ENCODE measurements at regions not wholly inside any gene's neighbourhood (a gene's known extent, or its start where the extent isn't known, plus 50 kb on each side); places are given as distances from the start of the nearest gene placed in this dataset.
"Not testable (repeated sequence)": the region's sequence is repeated elsewhere in the genome, so short reads cannot be mapped to it uniquely, and the experiment has no call there.

- ATAC-seq (replicated peaks), result no peak
- Mint-ChIP-seq H3K27ac (no peak overlapping the region), H3K9me3 (no peaks in the 10 kb centered on the region), H3K4me3 (no peak overlapping the region), H3K4me1 (no peaks in the 10 kb centered on the region), H3K27me3 (no peaks in the 10 kb centered on the region), H3K36me3 (peaks cover 8 to 11% of the 10 kb centered on the region in 2 donors)
- no peak for DNase-seq
These were observed 50.4 kb downstream of the KATNIP start for GRCh38 chr16:27600381-27600780.

GRCh38 chr16:27602103-27602502 lies 52.2 kb downstream of the KATNIP start:
- H3K4me3 Mint-ChIP-seq, result no peak overlapping the region
- H3K27me3 Mint-ChIP-seq, result no peaks in the 10 kb centered on the region
- ATAC-seq (replicated peaks) (no peak), DNase-seq (no peak)
- no peaks in the 10 kb centered on the region for H3K4me1 Mint-ChIP-seq
- no peaks in the 10 kb centered on the region for H3K9me3 Mint-ChIP-seq
- peaks cover 8 to 20% of the 10 kb centered on the region in 2 donors for H3K36me3 Mint-ChIP-seq
- H3K27ac Mint-ChIP-seq, result no peak overlapping the region

- not testable (repeated sequence) for H3K4me1 Mint-ChIP-seq, DNase-seq, H3K4me3 Mint-ChIP-seq, H3K9me3 Mint-ChIP-seq, H3K27ac Mint-ChIP-seq, H3K27me3 Mint-ChIP-seq
- peaks cover 7 to 27% of the 10 kb centered on the region in 2 donors for H3K36me3 Mint-ChIP-seq
- peak; percentile 39 to 45 for ATAC-seq (replicated peaks)
These were observed 55.7 kb downstream of the KATNIP start for GRCh38 chr16:27605500-27606106.

GRCh38 chr16:27611340-27611739 lies 61.4 kb downstream of the KATNIP start:
- no peak overlapping the region for H3K4me3 Mint-ChIP-seq

GRCh38 chr16:27613238-27613791 lies 63.4 kb downstream of the KATNIP start:
- no peak for ATAC-seq (replicated peaks)
- no peak overlapping the region for H3K4me3 Mint-ChIP-seq
- H3K4me1 Mint-ChIP-seq, result no peaks in the 10 kb centered on the region
- H3K9me3 Mint-ChIP-seq, result no peaks in the 10 kb centered on the region
- no peaks in the 10 kb centered on the region for H3K27me3 Mint-ChIP-seq
- peaks cover 5 to 15% of the 10 kb centered on the region in 2 donors for H3K36me3 Mint-ChIP-seq
- no peak overlapping the region for H3K27ac Mint-ChIP-seq
- no peak for DNase-seq

More at GRCh38 chr16:27611340-27611739, 61.4 kb downstream of the KATNIP start:
- H3K36me3 Mint-ChIP-seq, result peaks cover 7 to 26% of the 10 kb centered on the region in 2 donors
- DNase-seq (no peak), ATAC-seq (replicated peaks) (no peak)
- H3K27ac Mint-ChIP-seq, result no peak overlapping the region
- no peaks in the 10 kb centered on the region for H3K27me3 Mint-ChIP-seq
- no peaks in the 10 kb centered on the region for H3K4me1 Mint-ChIP-seq
- H3K9me3 Mint-ChIP-seq, result no peaks in the 10 kb centered on the region

GRCh38 chr16:27617665-27618064 lies 67.7 kb downstream of the KATNIP start:
- ATAC-seq (replicated peaks) (no peak), DNase-seq (no peak)
- Mint-ChIP-seq H3K4me1 (no peaks in the 10 kb centered on the region), H3K9me3 (no peaks in the 10 kb centered on the region), H3K4me3 (no peak overlapping the region), H3K36me3 (peaks cover 10 to 35% of the 10 kb centered on the region in 2 donors), H3K27ac (peak overlapping the region; percentile 14), H3K27me3 (no peaks in the 10 kb centered on the region)

- no peaks in the 10 kb centered on the region for H3K9me3 Mint-ChIP-seq
- H3K36me3 Mint-ChIP-seq, result peaks cover 10 to 35% of the 10 kb centered on the region in 2 donors
- H3K4me1 Mint-ChIP-seq, result no peaks in the 10 kb centered on the region
- no peaks in the 10 kb centered on the region for H3K27me3 Mint-ChIP-seq
- ATAC-seq (replicated peaks) (no peak), DNase-seq (no peak)
- no peak overlapping the region for H3K4me3 Mint-ChIP-seq
- no peak overlapping the region for H3K27ac Mint-ChIP-seq
These were observed 68.2 kb downstream of the KATNIP start for GRCh38 chr16:27618165-27618564.

- Mint-ChIP-seq H3K27ac (no peak overlapping the region), H3K27me3 (no peaks in the 10 kb centered on the region), H3K9me3 (no peaks in the 10 kb centered on the region), H3K36me3 (peaks cover 10 to 38% of the 10 kb centered on the region in 2 donors), H3K4me1 (peaks cover 0 to 3% of the 10 kb centered on the region in 2 donors), H3K4me3 (no peak overlapping the region)
- ATAC-seq (replicated peaks) (no peak), DNase-seq (no peak)
These were observed 68.8 kb downstream of the KATNIP start for GRCh38 chr16:27618606-27619327.

GRCh38 chr16:27620541-27620940 lies 70.6 kb downstream of the KATNIP start:
- Mint-ChIP-seq H3K27me3 (no peaks in the 10 kb centered on the region), H3K36me3 (peaks cover 17 to 42% of the 10 kb centered on the region in 2 donors), H3K4me1 (peaks cover 0 to 8% of the 10 kb centered on the region in 2 donors), H3K4me3 (no peak overlapping the region), H3K9me3 (no peaks in the 10 kb centered on the region), H3K27ac (no peak overlapping the region)
- no peak for DNase-seq
- no peak for ATAC-seq (replicated peaks)

GRCh38 chr16:27624154-27625049 lies 74.5 kb downstream of the KATNIP start:
- peaks cover 0 to 8% of the 10 kb centered on the region in 2 donors for H3K4me1 Mint-ChIP-seq
- H3K36me3 Mint-ChIP-seq, result peaks cover 22 to 34% of the 10 kb centered on the region in 2 donors
- H3K27ac Mint-ChIP-seq, result no peak overlapping the region
- DNase-seq (no peak), ATAC-seq (replicated peaks) (no peak)
- no peaks in the 10 kb centered on the region for H3K27me3 Mint-ChIP-seq
- no peak overlapping the region for H3K4me3 Mint-ChIP-seq
- H3K9me3 Mint-ChIP-seq, result no peaks in the 10 kb centered on the region

- no peak overlapping the region for H3K4me3 Mint-ChIP-seq
- ATAC-seq (replicated peaks) (no peak), DNase-seq (no peak)
- no peaks in the 10 kb centered on the region for H3K9me3 Mint-ChIP-seq
- H3K36me3 Mint-ChIP-seq, result peaks cover 26 to 31% of the 10 kb centered on the region in 2 donors
- H3K27me3 Mint-ChIP-seq, result no peaks in the 10 kb centered on the region
- peaks cover 0 to 8% of the 10 kb centered on the region in 2 donors for H3K4me1 Mint-ChIP-seq
- H3K27ac Mint-ChIP-seq, result no peak overlapping the region
These were observed 75.2 kb downstream of the KATNIP start for GRCh38 chr16:27625050-27625697.

GRCh38 chr16:27627136-27627535 lies 77.2 kb downstream of the KATNIP start:
- Mint-ChIP-seq H3K27ac (no peak overlapping the region), H3K27me3 (no peaks in the 10 kb centered on the region), H3K9me3 (no peaks in the 10 kb centered on the region), H3K36me3 (peaks cover 30 to 31% of the 10 kb centered on the region in 2 donors), H3K4me1 (peaks cover 0 to 8% of the 10 kb centered on the region in 2 donors), H3K4me3 (no peak overlapping the region)
- DNase-seq (no peak), ATAC-seq (replicated peaks) (no peak)

- Mint-ChIP-seq H3K9me3 (no peaks in the 10 kb centered on the region), H3K4me3 (no peak overlapping the region), H3K36me3 (peaks cover 31 to 35% of the 10 kb centered on the region in 2 donors), H3K27me3 (no peaks in the 10 kb centered on the region), H3K4me1 (peaks cover 0 to 8% of the 10 kb centered on the region in 2 donors), H3K27ac (no peak overlapping the region)
- DNase-seq (no peak), ATAC-seq (replicated peaks) (no peak)
These were observed 78.4 kb downstream of the KATNIP start for GRCh38 chr16:27628241-27628942.
